Retinal pigment epithelial cell (primary cell): ENCODE measurements at regions not wholly inside any gene's neighbourhood (a gene's known extent, or its start where the extent isn't known, plus 50 kb on each side); places are given as distances from the start of the nearest gene placed in this dataset.

Experiments used
- DNase-seq: peaks from one replicate; pipeline ENCODE4 v3.0.0-alpha.2; 2010; ENCODE audit warnings: low read depth
- H3K4me3 ChIP-seq: 2 replicates; pipeline ENCODE4 v1.5.1; 2011; ENCODE audit warnings: mild to moderate bottlenecking, low read length, control low read depth, moderate library complexity
- CTCF ChIP-seq: conservative IDR thresholded peaks from 2 replicates; pipeline ENCODE4 v1.5.1; 2011; ENCODE audit warnings: low read depth, low read length, control low read depth, inconsistent platforms

- no peak for DNase-seq
- H3K4me3 ChIP-seq = no peak overlapping the region
- no peak for TF ChIP-seq CTCF
Measured at GRCh38 chr21:35145626-35146233, 96.6 kb upstream of the RUNX1 start.

- TF ChIP-seq CTCF = no peak
- DNase-seq = no peak
- H3K4me3 ChIP-seq = no peak overlapping the region
Measured at GRCh38 chr21:35144978-35145377, 95.9 kb upstream of the RUNX1 start.

- DNase-seq = no peak
- TF ChIP-seq CTCF = no peak
- no peak overlapping the region for H3K4me3 ChIP-seq
Measured at GRCh38 chr21:35142036-35142815, 93.1 kb upstream of the RUNX1 start.

GRCh38 chr21:35139382-35139715 lies 90.2 kb upstream of the RUNX1 start:
- TF ChIP-seq CTCF = no peak
- no peak for DNase-seq
- H3K4me3 ChIP-seq = no peak overlapping the region

- no peak overlapping the region for H3K4me3 ChIP-seq
- peak; percentile 5 for TF ChIP-seq CTCF
- peak; percentile 94 for DNase-seq
Measured at GRCh38 chr21:35138665-35139381, 89.7 kb upstream of the RUNX1 start.

GRCh38 chr21:35136586-35137219 lies 87.6 kb upstream of the RUNX1 start:
- TF ChIP-seq CTCF = no peak
- no peak overlapping the region for H3K4me3 ChIP-seq
- no peak for DNase-seq
